SH-SY5Y (cell line): ENCODE measurements at regions not wholly inside any gene's neighbourhood (a gene's known extent, or its start where the extent isn't known, plus 50 kb on each side); places are given as distances from the start of the nearest gene placed in this dataset.

Source experiments
- GATA2 ChIP-seq: IDR thresholded peaks from 2 replicates; pipeline ENCODE4 v1.6.1; 2011; ENCODE audit warnings: mild to moderate bottlenecking, low read depth, low read length
- GATA3 ChIP-seq: IDR thresholded peaks from 2 replicates; pipeline ENCODE4 v1.6.1; 2011; ENCODE audit warnings: low read depth, mild to moderate bottlenecking, low read length, moderate library complexity

- TF ChIP-seq GATA2 (no peak), GATA3 (no peak)
Measured at GRCh38 chr2:192327576-192327975, 132.8 kb upstream of the TMEFF2 start.
